PC-3 (cell line): ENCODE measurements at regions not wholly inside any gene's neighbourhood (a gene's known extent, or its start where the extent isn't known, plus 50 kb on each side); places are given as distances from the start of the nearest gene placed in this dataset.

Source experiments
- ATAC-seq: fragments of 200-7000 bp; cut with Tn5 transposase; 2 replicates; pipeline ENCODE4 v1.9.1; 2020; ENCODE audit warnings: mild to moderate bottlenecking, moderate library complexity
- BruUV-seq: library from RNA; stranded (reverse); fragments of 400-500 nt; replicated peaks from 2 replicates; lab custom pipeline; 2021; lab: Mats Ljungman, UMichigan
- CTCF ChIA-PET: fragments of 300-600 bp; sonication (Branson Sonifier 250); formaldehyde crosslinking; loops from one replicate; lab custom pipeline; 2022; ENCODE audit warnings: antibody characterized with exemption; lab: Charles Lee
- POLR2A ChIA-PET: fragments of 300-600 bp; sonication (Branson Sonifier 250); formaldehyde crosslinking; loops from one replicate; lab custom pipeline; 2022; ENCODE audit warnings: antibody characterized with exemption; ENCODE audit not compliant: unreplicated experiment; lab: Charles Lee
- DNase-seq: peaks from one replicate; pipeline ENCODE4 v3.0.0-alpha.2; 2015
- H2AFZ ChIP-seq: fragments of 300-600 bp; sonication (generic); 2 replicates; pipeline ENCODE4 v1.6.0; 2016; ENCODE audit warnings: antibody characterized with exemption, low read length
- H3F3A ChIP-seq: fragments of 300-600 bp; sonication (generic); one replicate; pipeline ENCODE4 v1.6.0; 2017; ENCODE audit warnings: antibody characterized with exemption, low read length, control low read depth, mild to moderate bottlenecking; ENCODE audit not compliant: unreplicated experiment
- H3K27ac ChIP-seq: fragments of 300-600 bp; sonication (generic); 2 replicates; pipeline ENCODE4 v1.5.1; 2016; ENCODE audit warnings: mild to moderate bottlenecking, low read length
- H3K27me3 ChIP-seq: fragments of 300-600 bp; sonication (generic); 2 replicates; pipeline ENCODE4 v1.6.1; 2016; ENCODE audit warnings: low read length, mixed read lengths
- H3K36me3 ChIP-seq: fragments of 300-600 bp; sonication (generic); 2 replicates; pipeline ENCODE4 v1.6.1; 2016; ENCODE audit warnings: low read depth, mixed run types, low read length, mixed read lengths
- H3K4me1 ChIP-seq: fragments of 300-600 bp; sonication (generic); 2 replicates; pipeline ENCODE4 v1.5.1; 2016; ENCODE audit warnings: low read length; ENCODE audit not compliant: insufficient read depth
- H3K4me2 ChIP-seq: fragments of 300-600 bp; sonication (generic); 2 replicates; pipeline ENCODE4 v1.6.0; 2016; ENCODE audit warnings: low read length
- H3K4me3 ChIP-seq: fragments of 300-600 bp; sonication (generic); 2 replicates; pipeline ENCODE4 v1.5.1; 2016; ENCODE audit warnings: mild to moderate bottlenecking, low read length, mixed read lengths
- H3K79me2 ChIP-seq: fragments of 300-600 bp; sonication (generic); 2 replicates; pipeline ENCODE4 v1.6.1; 2017; ENCODE audit warnings: low read length, mixed read lengths
- H3K9ac ChIP-seq: fragments of 300-600 bp; sonication (generic); 2 replicates; pipeline ENCODE4 v1.6.0; 2016; ENCODE audit warnings: mild to moderate bottlenecking, low read length
- H3K9me2 ChIP-seq: fragments of 300-600 bp; sonication (generic); replicated peaks from 2 replicates; pipeline ENCODE4 v1.6.1; 2016; ENCODE audit warnings: mixed run types, low read length, mixed read lengths
- H3K9me3 ChIP-seq: fragments of 300-600 bp; sonication (generic); 2 replicates; pipeline ENCODE4 v1.6.1; 2016; ENCODE audit warnings: low read length, mixed read lengths
- H4K20me1 ChIP-seq: fragments of 300-600 bp; sonication (generic); 2 replicates; pipeline ENCODE4 v1.6.1; 2016; ENCODE audit warnings: low read length, mixed read lengths
- EZH2 ChIP-seq: fragments of 300-600 bp; sonication (generic); IDR thresholded peaks from one replicate; pipeline ENCODE4 v1.6.1; 2017; ENCODE audit warnings: antibody characterized with exemption, mild to moderate bottlenecking, low read length; ENCODE audit not compliant: unreplicated experiment
- EZH2phosphoT487 ChIP-seq: fragments of 300-600 bp; sonication (generic); IDR thresholded peaks from 2 replicates; pipeline ENCODE4 v1.6.1; 2018; ENCODE audit warnings: mild to moderate bottlenecking, antibody characterized with exemption, low read length, borderline replicate concordance
- intact Hi-C: fragments of 100-400 bp; cut with micrococcal nuclease; formaldehyde crosslinking; loops from 2 replicates; pipeline ENCODE4 v1.9.0; 2023
- TF ChIP-seq, protein P1 (sequence below): fragments of 300-600 bp; sonication (generic); conservative IDR thresholded peaks from 2 replicates; pipeline ENCODE4 v1.5.1; 2017; ENCODE audit warnings: antibody characterized with exemption, low read depth, mild to moderate bottlenecking, low read length

DNA sequence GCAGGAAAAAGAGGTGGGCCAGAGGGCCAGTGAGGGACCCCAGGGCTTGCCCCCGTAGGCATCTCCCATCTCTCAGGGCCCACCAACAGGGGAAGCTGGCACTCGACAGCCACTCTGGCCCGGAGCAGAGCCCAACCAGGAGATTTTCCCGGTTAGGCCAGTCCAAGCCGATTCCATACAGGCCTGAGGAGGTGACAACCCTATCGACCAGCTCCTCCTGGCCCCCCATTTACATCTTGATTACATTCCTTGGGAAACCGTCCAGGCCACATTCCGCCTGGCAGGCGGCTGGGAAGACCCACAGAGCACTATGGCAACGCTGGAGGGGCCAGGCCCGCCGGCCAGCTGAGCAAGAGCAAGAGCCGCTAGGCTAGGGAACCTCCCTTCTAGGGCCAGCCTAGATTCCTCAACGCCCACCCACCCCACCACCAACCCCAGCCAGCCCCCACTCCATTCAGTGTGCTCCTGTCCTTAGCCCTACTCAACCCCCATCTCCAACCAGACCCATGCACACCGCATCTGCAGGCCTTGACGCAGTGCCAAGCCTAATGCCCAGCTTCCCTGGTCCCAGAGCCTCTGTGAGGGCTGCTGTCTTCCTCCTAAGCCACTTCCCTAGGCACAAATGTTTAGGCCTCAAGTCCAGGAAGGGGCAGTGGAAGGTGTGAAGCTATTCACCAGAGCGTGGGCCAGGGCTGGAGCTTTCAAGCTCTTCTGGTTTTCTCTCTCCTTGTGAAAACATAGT, 161.2 kb downstream of the EFNB1 start:
- Histone ChIP-seq H3K27ac (no peak overlapping the region), H3K79me2 (no peaks in the 10 kb centered on the region), H3K9me3 (no peaks in the 10 kb centered on the region), H3K27me3 (no peaks in the 10 kb centered on the region), H4K20me1 (no peaks in the 10 kb centered on the region), H3K36me3 (no peaks in the 10 kb centered on the region), H2AFZ (no peak overlapping the region), H3F3A (no peaks in the 10 kb centered on the region), H3K9ac (no peak overlapping the region), H3K9me2 (no peaks in the 10 kb centered on the region), H3K4me2 (no peak overlapping the region), H3K4me3 (no peak overlapping the region), H3K4me1 (no peaks in the 10 kb centered on the region)
- no peak for DNase-seq
- CTCF ChIA-PET, result no interaction called here
- intact Hi-C loops, result no loop called here
- BruUV-seq, result no TSS peak
- TF ChIP-seq EZH2phosphoT487 (no peak), EZH2 (no peak)
- ATAC-seq, result no peak
- POLR2A ChIA-PET, result no interaction called here

- no peaks in the 10 kb centered on the region for H4K20me1 ChIP-seq
- no peaks in the 10 kb centered on the region for H3K9me3 ChIP-seq
- H3F3A ChIP-seq, result no peaks in the 10 kb centered on the region
- H3K27me3 ChIP-seq, result no peaks in the 10 kb centered on the region
- ATAC-seq (no peak), DNase-seq (no peak)
- no TSS peak for BruUV-seq
- H3K27ac ChIP-seq, result no peak overlapping the region
- H3K4me1 ChIP-seq, result no peaks in the 10 kb centered on the region
- intact Hi-C loops, result no loop called here
- H3K4me2 ChIP-seq, result no peak overlapping the region
- no peaks in the 10 kb centered on the region for H3K79me2 ChIP-seq
- H3K9ac ChIP-seq, result no peak overlapping the region
- TF ChIP-seq EZH2 (no peak), EZH2phosphoT487 (no peak)
- TF ChIP-seq, protein P1, sequence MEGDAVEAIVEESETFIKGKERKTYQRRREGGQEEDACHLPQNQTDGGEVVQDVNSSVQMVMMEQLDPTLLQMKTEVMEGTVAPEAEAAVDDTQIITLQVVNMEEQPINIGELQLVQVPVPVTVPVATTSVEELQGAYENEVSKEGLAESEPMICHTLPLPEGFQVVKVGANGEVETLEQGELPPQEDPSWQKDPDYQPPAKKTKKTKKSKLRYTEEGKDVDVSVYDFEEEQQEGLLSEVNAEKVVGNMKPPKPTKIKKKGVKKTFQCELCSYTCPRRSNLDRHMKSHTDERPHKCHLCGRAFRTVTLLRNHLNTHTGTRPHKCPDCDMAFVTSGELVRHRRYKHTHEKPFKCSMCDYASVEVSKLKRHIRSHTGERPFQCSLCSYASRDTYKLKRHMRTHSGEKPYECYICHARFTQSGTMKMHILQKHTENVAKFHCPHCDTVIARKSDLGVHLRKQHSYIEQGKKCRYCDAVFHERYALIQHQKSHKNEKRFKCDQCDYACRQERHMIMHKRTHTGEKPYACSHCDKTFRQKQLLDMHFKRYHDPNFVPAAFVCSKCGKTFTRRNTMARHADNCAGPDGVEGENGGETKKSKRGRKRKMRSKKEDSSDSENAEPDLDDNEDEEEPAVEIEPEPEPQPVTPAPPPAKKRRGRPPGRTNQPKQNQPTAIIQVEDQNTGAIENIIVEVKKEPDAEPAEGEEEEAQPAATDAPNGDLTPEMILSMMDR, result no peak
- ChIA-PET POLR2A (no interaction called here), CTCF (no interaction called here)
- no peaks in the 10 kb centered on the region for H3K36me3 ChIP-seq
- no peaks in the 10 kb centered on the region for H3K9me2 ChIP-seq
- H3K4me3 ChIP-seq, result no peak overlapping the region
- H2AFZ ChIP-seq, result no peak overlapping the region
Measured at GRCh38 chrX:68989456-68989855, 160.6 kb downstream of the EFNB1 start.

DNA sequence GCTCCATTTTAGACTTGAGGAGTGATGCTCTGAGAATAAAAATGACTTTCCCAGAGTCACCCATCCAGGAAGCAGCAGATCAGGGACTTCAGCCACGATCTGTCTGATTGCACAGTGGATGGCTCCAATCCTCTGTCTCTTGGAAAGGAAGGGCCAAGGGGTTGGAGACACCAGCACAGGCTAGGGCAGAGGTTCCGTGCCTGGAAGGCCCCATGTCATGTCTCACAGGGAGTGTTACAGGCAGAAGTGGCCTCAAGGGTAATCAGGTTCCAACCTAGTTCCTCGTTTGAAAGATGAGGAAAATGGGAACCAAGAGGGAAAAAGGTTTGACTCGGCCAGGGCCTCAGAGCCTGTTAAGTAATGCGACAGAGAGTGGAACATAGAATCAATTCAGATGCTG, 160.0 kb downstream of the EFNB1 start:
- no peaks in the 10 kb centered on the region for H3K9me2 ChIP-seq
- H3K9ac ChIP-seq, result no peak overlapping the region
- ATAC-seq (no peak), DNase-seq (no peak)
- no peaks in the 10 kb centered on the region for H3K79me2 ChIP-seq
- H3K36me3 ChIP-seq, result no peaks in the 10 kb centered on the region
- no peaks in the 10 kb centered on the region for H3F3A ChIP-seq
- intact Hi-C loops, result no loop called here
- H3K4me3 ChIP-seq, result no peak overlapping the region
- POLR2A ChIA-PET, result no interaction called here
- no peak overlapping the region for H3K27ac ChIP-seq
- no peak overlapping the region for H3K4me2 ChIP-seq
- no TSS peak for BruUV-seq
- no peaks in the 10 kb centered on the region for H3K9me3 ChIP-seq
- H4K20me1 ChIP-seq, result no peaks in the 10 kb centered on the region
- TF ChIP-seq, protein P1, result no peak
- TF ChIP-seq EZH2phosphoT487 (no peak), EZH2 (no peak)
- H2AFZ ChIP-seq, result no peak overlapping the region
- no peaks in the 10 kb centered on the region for H3K27me3 ChIP-seq
- CTCF ChIA-PET, result no interaction called here
- no peaks in the 10 kb centered on the region for H3K4me1 ChIP-seq
